Neural progenitor cell (in vitro differentiated cells): ENCODE measurements at regions not wholly inside any gene's neighbourhood (a gene's known extent, or its start where the extent isn't known, plus 50 kb on each side); places are given as distances from the start of the nearest gene placed in this dataset.

Experiments
- EZH2 ChIP-seq: fragments of 200-600 bp; sonication (generic); IDR thresholded peaks from 2 replicates; pipeline ENCODE4 v1.6.1; 2017; ENCODE audit warnings: antibody characterized with exemption, mild to moderate bottlenecking, moderate library complexity
- EZH2phosphoT487 ChIP-seq: fragments of 200-600 bp; sonication (generic); IDR thresholded peaks from 2 replicates; pipeline ENCODE4 v1.6.1; 2017; ENCODE audit warnings: antibody characterized with exemption
- TF ChIP-seq, protein P1 (sequence below): fragments of 200-600 bp; sonication (generic); IDR thresholded peaks from 2 replicates; pipeline ENCODE4 v1.5.1; 2017; ENCODE audit warnings: antibody characterized with exemption, mild to moderate bottlenecking

DNA sequence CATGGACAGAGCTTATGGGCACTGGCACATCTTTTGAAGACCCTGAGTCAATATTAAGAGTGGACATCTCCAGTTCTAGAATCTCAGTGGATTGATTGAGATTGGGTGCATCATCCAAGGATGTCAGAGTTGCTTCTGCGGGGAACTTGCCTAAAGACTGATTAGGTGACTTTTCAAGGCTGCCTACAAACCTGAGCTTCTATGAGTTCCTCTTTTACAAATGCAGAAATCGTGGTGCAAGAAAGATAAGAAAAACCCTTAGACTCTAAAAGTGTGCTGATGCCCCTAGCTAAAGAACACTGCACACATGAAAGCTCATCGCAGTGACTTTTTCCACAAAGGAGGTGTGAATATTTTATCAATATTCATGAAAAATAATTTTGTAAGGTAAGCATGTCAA, 86.8 kb upstream of the NEDD4L start:
- TF ChIP-seq, protein P1, sequence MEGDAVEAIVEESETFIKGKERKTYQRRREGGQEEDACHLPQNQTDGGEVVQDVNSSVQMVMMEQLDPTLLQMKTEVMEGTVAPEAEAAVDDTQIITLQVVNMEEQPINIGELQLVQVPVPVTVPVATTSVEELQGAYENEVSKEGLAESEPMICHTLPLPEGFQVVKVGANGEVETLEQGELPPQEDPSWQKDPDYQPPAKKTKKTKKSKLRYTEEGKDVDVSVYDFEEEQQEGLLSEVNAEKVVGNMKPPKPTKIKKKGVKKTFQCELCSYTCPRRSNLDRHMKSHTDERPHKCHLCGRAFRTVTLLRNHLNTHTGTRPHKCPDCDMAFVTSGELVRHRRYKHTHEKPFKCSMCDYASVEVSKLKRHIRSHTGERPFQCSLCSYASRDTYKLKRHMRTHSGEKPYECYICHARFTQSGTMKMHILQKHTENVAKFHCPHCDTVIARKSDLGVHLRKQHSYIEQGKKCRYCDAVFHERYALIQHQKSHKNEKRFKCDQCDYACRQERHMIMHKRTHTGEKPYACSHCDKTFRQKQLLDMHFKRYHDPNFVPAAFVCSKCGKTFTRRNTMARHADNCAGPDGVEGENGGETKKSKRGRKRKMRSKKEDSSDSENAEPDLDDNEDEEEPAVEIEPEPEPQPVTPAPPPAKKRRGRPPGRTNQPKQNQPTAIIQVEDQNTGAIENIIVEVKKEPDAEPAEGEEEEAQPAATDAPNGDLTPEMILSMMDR, result no peak
- TF ChIP-seq EZH2phosphoT487 (no peak), EZH2 (no peak)
